KMS-11 (cell line): ENCODE measurements at regions not wholly inside any gene's neighbourhood (a gene's known extent, or its start where the extent isn't known, plus 50 kb on each side); places are given as distances from the start of the nearest gene placed in this dataset.

Experiments
- H2AFZ ChIP-seq: fragments of 200-600 bp; sonication (generic); 2 replicates; pipeline ENCODE4 v1.6.1; 2016; ENCODE audit warnings: antibody characterized with exemption, mixed run types, low read depth
- H3K27ac ChIP-seq: fragments of 200-600 bp; sonication (generic); 2 replicates; pipeline ENCODE4 v1.6.1; 2016; ENCODE audit warnings: mild to moderate bottlenecking, mixed run types
- H3K27me3 ChIP-seq: fragments of 200-600 bp; sonication (generic); 2 replicates; pipeline ENCODE4 v1.6.1; 2017; ENCODE audit warnings: mild to moderate bottlenecking, low read depth, mixed run types, moderate library complexity; ENCODE audit not compliant: insufficient read depth
- H3K36me3 ChIP-seq: fragments of 200-600 bp; sonication (generic); 2 replicates; pipeline ENCODE4 v1.6.1; 2017; ENCODE audit warnings: mild to moderate bottlenecking, mixed run types; ENCODE audit not compliant: insufficient read depth
- H3K4me1 ChIP-seq: fragments of 200-600 bp; sonication (generic); 2 replicates; pipeline ENCODE4 v1.6.1; 2016; ENCODE audit warnings: mild to moderate bottlenecking, low read depth, mixed run types; ENCODE audit not compliant: poor library complexity, severe bottlenecking
- H3K4me2 ChIP-seq: fragments of 200-600 bp; sonication (generic); 2 replicates; pipeline ENCODE4 v1.7.0; 2016; ENCODE audit warnings: mild to moderate bottlenecking, mixed run types
- H3K4me3 ChIP-seq: fragments of 200-600 bp; sonication (generic); IDR thresholded peaks from 2 replicates; pipeline ENCODE4 v1.6.1; 2017; ENCODE audit warnings: low read depth, low read length, mixed read lengths; ENCODE audit not compliant: insufficient read depth
- H3K79me2 ChIP-seq: fragments of 200-600 bp; sonication (generic); 2 replicates; pipeline ENCODE4 v1.6.1; 2016; ENCODE audit warnings: low read depth, mixed run types; ENCODE audit not compliant: insufficient read depth
- H3K9ac ChIP-seq: fragments of 200-600 bp; sonication (generic); 2 replicates; pipeline ENCODE4 v1.6.1; 2016; ENCODE audit warnings: mild to moderate bottlenecking, mixed run types
- H4K20me1 ChIP-seq: fragments of 200-600 bp; sonication (generic); 2 replicates; pipeline ENCODE4 v1.6.1; 2016; ENCODE audit warnings: mild to moderate bottlenecking, mixed run types; ENCODE audit not compliant: insufficient read depth
- TF ChIP-seq, protein P1 (sequence below): fragments of 200-600 bp; sonication (generic); conservative IDR thresholded peaks from 2 replicates; pipeline ENCODE4 v1.6.1; 2017; ENCODE audit warnings: low read depth, mild to moderate bottlenecking, antibody characterized with exemption, low read length, moderate library complexity, mixed read lengths

DNA sequence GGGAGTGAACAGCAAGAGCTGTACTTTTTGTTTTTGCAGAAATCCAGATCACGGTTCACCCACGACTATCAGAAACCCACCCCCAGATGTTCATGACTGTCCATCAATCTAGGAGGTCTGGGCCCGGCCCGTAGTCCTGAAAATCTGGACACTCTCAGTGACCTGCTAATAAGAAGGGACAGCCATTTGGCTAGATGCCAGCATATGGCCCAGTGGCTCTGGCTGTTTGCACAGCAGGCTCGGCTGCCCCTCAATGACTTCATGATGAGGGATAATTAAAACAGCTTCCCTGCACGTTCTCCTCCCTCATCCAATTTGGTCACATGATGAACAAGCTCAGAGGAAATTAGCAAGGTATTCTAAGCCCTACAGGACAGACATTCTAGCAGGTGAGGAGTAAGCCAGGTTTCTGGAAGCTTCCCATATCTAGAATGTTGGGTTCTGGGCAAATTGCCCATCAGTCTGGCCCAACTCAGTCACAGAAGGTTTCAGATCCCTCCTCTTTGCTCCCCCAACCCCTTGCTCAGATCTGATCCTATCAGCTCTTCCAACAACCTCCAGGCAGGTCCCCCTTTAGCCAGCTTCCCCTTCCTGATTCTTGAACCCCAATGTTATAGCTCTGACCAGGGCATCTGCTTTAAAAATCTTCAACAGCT is 397.3 kb downstream of the SHANK2 start:
- no peak overlapping the region for H3K27ac ChIP-seq
- H3K9ac ChIP-seq: no peak overlapping the region
- H3K79me2 ChIP-seq: no peaks in the 10 kb centered on the region
- no peak overlapping the region for H3K4me3 ChIP-seq
- TF ChIP-seq, protein P1, sequence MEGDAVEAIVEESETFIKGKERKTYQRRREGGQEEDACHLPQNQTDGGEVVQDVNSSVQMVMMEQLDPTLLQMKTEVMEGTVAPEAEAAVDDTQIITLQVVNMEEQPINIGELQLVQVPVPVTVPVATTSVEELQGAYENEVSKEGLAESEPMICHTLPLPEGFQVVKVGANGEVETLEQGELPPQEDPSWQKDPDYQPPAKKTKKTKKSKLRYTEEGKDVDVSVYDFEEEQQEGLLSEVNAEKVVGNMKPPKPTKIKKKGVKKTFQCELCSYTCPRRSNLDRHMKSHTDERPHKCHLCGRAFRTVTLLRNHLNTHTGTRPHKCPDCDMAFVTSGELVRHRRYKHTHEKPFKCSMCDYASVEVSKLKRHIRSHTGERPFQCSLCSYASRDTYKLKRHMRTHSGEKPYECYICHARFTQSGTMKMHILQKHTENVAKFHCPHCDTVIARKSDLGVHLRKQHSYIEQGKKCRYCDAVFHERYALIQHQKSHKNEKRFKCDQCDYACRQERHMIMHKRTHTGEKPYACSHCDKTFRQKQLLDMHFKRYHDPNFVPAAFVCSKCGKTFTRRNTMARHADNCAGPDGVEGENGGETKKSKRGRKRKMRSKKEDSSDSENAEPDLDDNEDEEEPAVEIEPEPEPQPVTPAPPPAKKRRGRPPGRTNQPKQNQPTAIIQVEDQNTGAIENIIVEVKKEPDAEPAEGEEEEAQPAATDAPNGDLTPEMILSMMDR: no peak
- H3K36me3 ChIP-seq: no peaks in the 10 kb centered on the region
- no peak overlapping the region for H2AFZ ChIP-seq
- no peaks in the 10 kb centered on the region for H3K4me1 ChIP-seq
- H3K4me2 ChIP-seq: no peak overlapping the region
- no peaks in the 10 kb centered on the region for H4K20me1 ChIP-seq
- no peaks in the 10 kb centered on the region for H3K27me3 ChIP-seq

DNA sequence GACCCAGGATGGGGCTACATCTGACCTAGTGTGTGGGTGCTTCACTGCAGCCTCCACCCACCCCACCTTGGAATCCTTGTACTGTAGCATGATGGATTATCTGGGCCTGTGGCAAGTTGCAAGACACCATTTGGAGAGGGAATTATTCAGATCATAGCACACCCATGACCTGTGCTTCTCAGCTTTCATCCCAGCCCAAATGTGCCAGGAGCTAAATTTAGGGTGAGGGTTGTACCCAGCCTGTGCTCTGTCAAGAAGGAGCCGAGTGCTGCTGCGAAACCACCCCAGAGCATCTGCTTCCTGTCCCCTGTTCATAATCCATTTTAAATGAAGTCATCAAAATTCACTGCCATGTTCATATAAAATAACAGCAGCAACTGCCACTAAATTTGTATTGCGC is 394.5 kb downstream of the SHANK2 start:
- Histone ChIP-seq H3K4me3 (no peak overlapping the region), H3K4me2 (no peak overlapping the region), H3K27me3 (no peaks in the 10 kb centered on the region), H3K9ac (no peak overlapping the region), H3K27ac (no peak overlapping the region), H3K36me3 (no peaks in the 10 kb centered on the region), H2AFZ (no peak overlapping the region), H4K20me1 (no peaks in the 10 kb centered on the region), H3K4me1 (no peaks in the 10 kb centered on the region), H3K79me2 (no peaks in the 10 kb centered on the region)
- TF ChIP-seq, protein P1: no peak

DNA sequence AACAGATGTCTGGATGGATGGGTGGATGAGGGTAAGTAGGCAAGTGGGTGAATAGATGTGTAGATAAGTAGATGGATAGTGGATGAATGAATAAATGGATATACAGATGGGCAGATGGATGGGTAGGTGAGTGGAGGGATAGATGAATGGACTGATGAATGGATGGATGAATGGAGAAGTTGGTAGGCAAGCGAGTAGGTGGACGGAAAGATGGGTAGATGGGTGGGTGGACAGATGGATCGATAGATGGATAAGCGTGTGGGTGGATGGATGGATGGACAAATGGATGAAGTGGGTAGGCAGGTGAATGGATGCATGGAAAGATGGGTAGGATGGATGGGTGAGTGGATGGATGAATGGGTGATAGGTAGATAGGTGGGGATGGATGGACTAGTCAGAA is 393.2 kb downstream of the SHANK2 start:
- TF ChIP-seq, protein P1: no peak
- Histone ChIP-seq H3K9ac (no peak overlapping the region), H2AFZ (no peak overlapping the region), H3K27me3 (no peaks in the 10 kb centered on the region), H3K4me2 (no peak overlapping the region), H3K27ac (no peak overlapping the region), H3K4me1 (no peaks in the 10 kb centered on the region), H3K36me3 (no peaks in the 10 kb centered on the region), H3K4me3 (no peak overlapping the region), H3K79me2 (no peaks in the 10 kb centered on the region), H4K20me1 (no peaks in the 10 kb centered on the region)

DNA sequence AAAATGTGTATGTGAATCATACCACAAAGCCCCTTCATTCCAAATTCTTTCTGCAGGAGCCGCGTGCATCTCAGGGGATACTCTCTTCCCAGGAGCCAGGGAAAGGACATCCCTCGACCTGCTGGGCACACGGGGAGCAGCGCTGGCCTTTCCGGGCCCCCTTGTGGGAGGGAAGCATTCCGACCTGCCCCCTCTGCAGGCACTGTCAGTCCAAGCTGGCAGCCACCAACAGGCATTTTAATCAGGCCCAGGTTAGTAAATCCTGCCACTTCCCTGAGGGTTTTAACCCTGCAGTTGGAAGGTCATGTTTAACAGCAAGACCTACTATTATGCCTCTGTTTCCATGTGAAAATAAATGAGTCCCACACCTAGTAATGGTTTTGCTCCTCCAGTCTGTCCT is 391.5 kb downstream of the SHANK2 start:
- no peak overlapping the region for H3K27ac ChIP-seq
- H3K4me2 ChIP-seq: no peak overlapping the region

More for the DNA sequence above, 391.5 kb downstream of the SHANK2 start:
- Histone ChIP-seq H3K27me3 (no peaks in the 10 kb centered on the region), H2AFZ (no peak overlapping the region), H3K9ac (no peak overlapping the region), H3K79me2 (no peaks in the 10 kb centered on the region), H4K20me1 (no peaks in the 10 kb centered on the region), H3K4me1 (no peaks in the 10 kb centered on the region), H3K4me3 (no peak overlapping the region), H3K36me3 (no peaks in the 10 kb centered on the region)
- TF ChIP-seq, protein P1: no peak
